Natural killer cell (primary cell): ENCODE measurements at regions not wholly inside any gene's neighbourhood (a gene's known extent, or its start where the extent isn't known, plus 50 kb on each side); places are given as distances from the start of the nearest gene placed in this dataset.

Source experiments
- ATAC-seq, 3 donors: fragments of 150-1000 bp in 2 of 3; fragments of 200-7000 bp in 1 of 3; cut with Tn5 transposase; 1 replicate in 1 of 3; 2 replicates in 2 of 3; pipeline ENCODE4 v1.10.0; 2021; ENCODE audit warnings: mild to moderate bottlenecking in 2 of 3, moderate library complexity in 2 of 3
- DNase-seq, 2 donors: peaks; one replicate each; pipeline versions ENCODE4 v3.0.0 to v3.0.0-alpha.2; 2013 to 2021; ENCODE audit warnings: mixed read lengths in 1 of 2
- H3K27ac ChIP-seq: one replicate; pipeline ENCODE4 v1.5.1; 2013; ENCODE audit warnings: mild to moderate bottlenecking, low read length
- H3K27me3 ChIP-seq: one replicate; pipeline ENCODE4 v1.6.1; 2013; ENCODE audit warnings: low read length; ENCODE audit not compliant: control insufficient read depth, insufficient read depth
- H3K36me3 ChIP-seq: one replicate; pipeline ENCODE4 v1.6.1; 2013; ENCODE audit warnings: low read length; ENCODE audit not compliant: control insufficient read depth, insufficient read depth
- H3K4me1 ChIP-seq: one replicate; pipeline ENCODE4 v1.6.1; 2013; ENCODE audit warnings: low read length; ENCODE audit not compliant: control insufficient read depth, insufficient read depth
- H3K4me3 ChIP-seq: one replicate; pipeline ENCODE4 v1.5.1; 2013; ENCODE audit warnings: low read length
- H3K9me3 ChIP-seq: one replicate; pipeline ENCODE4 v1.6.1; 2013; ENCODE audit warnings: low read length; ENCODE audit not compliant: control insufficient read depth, insufficient read depth
- H3K27ac Mint-ChIP-seq, 2 donors: one replicate each; pipeline ENCODE4 v1.8.0; 2022; ENCODE audit warnings: mild to moderate bottlenecking in 2 of 2, mixed read lengths in 2 of 2, moderate library complexity in 1 of 2
- H3K27me3 Mint-ChIP-seq, 2 donors: one replicate each; pipeline ENCODE4 v1.8.0; 2022; ENCODE audit warnings: low read depth in 2 of 2, mixed read lengths in 2 of 2
- H3K36me3 Mint-ChIP-seq: one replicate; pipeline ENCODE4 v1.8.0; 2022; ENCODE audit warnings: mixed read lengths
- H3K4me1 Mint-ChIP-seq, 2 donors: one replicate each; pipeline ENCODE4 v1.8.0; 2022; ENCODE audit warnings: mixed read lengths in 2 of 2
- H3K4me3 Mint-ChIP-seq: one replicate; pipeline ENCODE4 v1.8.0; 2022; ENCODE audit warnings: mild to moderate bottlenecking, moderate library complexity, mixed read lengths
- H3K9me3 Mint-ChIP-seq, 2 donors: one replicate each; pipeline ENCODE4 v1.8.0; 2022; ENCODE audit warnings: mixed read lengths in 2 of 2
- CTCF ChIP-seq: fragments of 200-600 bp; IDR thresholded peaks from one replicate; pipeline ENCODE4 v1.8.0; 2022; ENCODE audit warnings: antibody characterized with exemption
- WGBS: methylation state at CpG from one replicate; pipeline ENCODE4 v1.1.7; 2013; ENCODE audit warnings: missing lambda C conversion rate; ENCODE audit not compliant: insufficient coverage; 5-methylcytosine and 5-hydroxymethylcytosine counted together
- intact Hi-C: fragments of 100-400 bp; cut with micrococcal nuclease; formaldehyde crosslinking; loops from one replicate; pipeline ENCODE4 v1.14.2; 2022

GRCh38 chrX:7261672-7262332 is 113.8 kb upstream of the PUDP start:
- Mint-ChIP-seq H3K27ac (no peak overlapping the region), H3K36me3 (peaks cover 11% of the 10 kb centered on the region), H3K9me3 (no peaks in the 10 kb centered on the region), H3K4me1 (no peaks in the 10 kb centered on the region), H3K4me3 (no peak overlapping the region), H3K27me3 (no peaks in the 10 kb centered on the region)
- Histone ChIP-seq H3K36me3 (no peaks in the 10 kb centered on the region), H3K27ac (peak overlapping the region; percentile 15), H3K4me1 (no peaks in the 10 kb centered on the region), H3K27me3 (no peaks in the 10 kb centered on the region), H3K9me3 (no peaks in the 10 kb centered on the region), H3K4me3 (no peak overlapping the region)
- DNase-seq (no peak), ATAC-seq (no peak)
- TF ChIP-seq CTCF = no peak
- intact Hi-C loops = no loop called here
- WGBS = 44% methylated on average over 1 of the region's 5 CpGs

- no peak for TF ChIP-seq CTCF
- intact Hi-C loops = no loop called here
- Mint-ChIP-seq H3K36me3 (peaks cover 6% of the 10 kb centered on the region), H3K4me3 (no peak overlapping the region), H3K4me1 (peaks cover 6 to 7% of the 10 kb centered on the region in 2 donors), H3K27ac (no peak overlapping the region), H3K27me3 (no peaks in the 10 kb centered on the region), H3K9me3 (no peaks in the 10 kb centered on the region)
- no peaks in the 10 kb centered on the region for H3K36me3 ChIP-seq
- peaks cover 16% of the 10 kb centered on the region for H3K4me1 ChIP-seq
- WGBS = 71% methylated on average over 2 of the region's 4 CpGs
- no peaks in the 10 kb centered on the region for H3K27me3 ChIP-seq
- no peak overlapping the region for H3K4me3 ChIP-seq
- DNase-seq (no peak), ATAC-seq (no peak)
- H3K27ac ChIP-seq = no peak overlapping the region
- no peaks in the 10 kb centered on the region for H3K9me3 ChIP-seq
These were observed 106.2 kb upstream of the PUDP start for GRCh38 chrX:7254144-7254543.

- H3K4me3 Mint-ChIP-seq = no peak overlapping the region
These were observed 105.6 kb upstream of the PUDP start for GRCh38 chrX:7253565-7253964.

More at GRCh38 chrX:7253565-7253964, 105.6 kb upstream of the PUDP start:
- TF ChIP-seq CTCF = no peak
- DNase-seq = no peak
- H3K27ac Mint-ChIP-seq = no peak overlapping the region
- H3K27ac ChIP-seq = no peak overlapping the region
- ATAC-seq = no peak
- intact Hi-C loops = no loop called here
- no peak overlapping the region for H3K4me3 ChIP-seq
- no peaks in the 10 kb centered on the region for H3K27me3 ChIP-seq
- no peaks in the 10 kb centered on the region for H3K9me3 ChIP-seq
- peaks cover 16% of the 10 kb centered on the region for H3K4me1 ChIP-seq
- no peaks in the 10 kb centered on the region for H3K36me3 ChIP-seq
- no peaks in the 10 kb centered on the region for H3K9me3 Mint-ChIP-seq
- WGBS = no CpG with 5 or more reads among the region's 5 CpGs
- H3K36me3 Mint-ChIP-seq = peaks cover under 1% of the 10 kb centered on the region
- H3K4me1 Mint-ChIP-seq = peaks cover 6 to 7% of the 10 kb centered on the region in 2 donors
- H3K27me3 Mint-ChIP-seq = no peaks in the 10 kb centered on the region
